Glutamatergic neuron (in vitro differentiated cells): ENCODE measurements at regions not wholly inside any gene's neighbourhood (a gene's known extent, or its start where the extent isn't known, plus 50 kb on each side); places are given as distances from the start of the nearest gene placed in this dataset.
A peak's percentile ranks its signal among the peaks of the same experiment; 100 is the strongest.

ENCODE experiments used
- DNase-seq: peaks from one replicate; pipeline ENCODE4 v3.0.0; 2022
- H3K27ac Mint-ChIP-seq: one replicate; pipeline ENCODE4 v1.8.0; 2020; ENCODE audit warnings: mild to moderate bottlenecking, mixed read lengths, inconsistent platforms; ENCODE audit not compliant: unreplicated experiment
- H3K27me3 Mint-ChIP-seq: one replicate; pipeline ENCODE4 v1.8.0; 2020; ENCODE audit warnings: mild to moderate bottlenecking, moderate library complexity, mixed read lengths, inconsistent platforms; ENCODE audit not compliant: unreplicated experiment
- H3K36me3 Mint-ChIP-seq: one replicate; pipeline ENCODE4 v1.8.0; 2020; ENCODE audit warnings: mild to moderate bottlenecking, mixed read lengths, inconsistent platforms; ENCODE audit not compliant: unreplicated experiment
- H3K4me1 Mint-ChIP-seq: one replicate; pipeline ENCODE4 v1.8.0; 2020; ENCODE audit warnings: mild to moderate bottlenecking, low read depth, mixed read lengths, inconsistent platforms; ENCODE audit not compliant: unreplicated experiment
- H3K4me3 Mint-ChIP-seq: one replicate; pipeline ENCODE4 v1.8.0; 2020; ENCODE audit warnings: mild to moderate bottlenecking, mixed read lengths, inconsistent platforms; ENCODE audit not compliant: unreplicated experiment
- H3K9me3 Mint-ChIP-seq: one replicate; pipeline ENCODE4 v1.8.0; 2020; ENCODE audit warnings: mild to moderate bottlenecking, moderate library complexity, mixed read lengths, inconsistent platforms; ENCODE audit not compliant: unreplicated experiment
- TF ChIP-seq, protein P1 (sequence below): fragments of 200-600 bp; sonication (generic); IDR thresholded peaks from one replicate; pipeline ENCODE4 v1.5.0; 2021; ENCODE audit not compliant: partially characterized antibody, unreplicated experiment

DNA sequence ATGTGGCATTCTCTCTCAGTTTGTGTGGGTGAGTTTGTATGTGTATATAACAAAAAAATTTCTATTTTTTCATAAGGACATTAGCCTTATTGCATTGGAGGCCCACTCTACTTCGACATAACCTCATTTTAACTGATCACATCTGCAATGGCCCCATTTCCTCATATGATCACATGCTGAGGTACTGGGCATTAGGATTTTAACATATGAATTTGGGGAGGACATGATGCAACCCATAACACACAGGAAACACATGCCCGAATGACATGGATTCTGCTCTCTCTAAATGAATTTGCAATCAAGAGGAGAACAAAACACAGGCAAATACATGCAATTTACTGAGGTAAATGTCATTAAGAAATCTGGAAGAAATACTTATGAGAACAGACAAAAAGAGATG lies 92.1 kb upstream of the COX7C start:
- no peaks in the 10 kb centered on the region for H3K4me1 Mint-ChIP-seq
- no peak overlapping the region for H3K27ac Mint-ChIP-seq

DNA sequence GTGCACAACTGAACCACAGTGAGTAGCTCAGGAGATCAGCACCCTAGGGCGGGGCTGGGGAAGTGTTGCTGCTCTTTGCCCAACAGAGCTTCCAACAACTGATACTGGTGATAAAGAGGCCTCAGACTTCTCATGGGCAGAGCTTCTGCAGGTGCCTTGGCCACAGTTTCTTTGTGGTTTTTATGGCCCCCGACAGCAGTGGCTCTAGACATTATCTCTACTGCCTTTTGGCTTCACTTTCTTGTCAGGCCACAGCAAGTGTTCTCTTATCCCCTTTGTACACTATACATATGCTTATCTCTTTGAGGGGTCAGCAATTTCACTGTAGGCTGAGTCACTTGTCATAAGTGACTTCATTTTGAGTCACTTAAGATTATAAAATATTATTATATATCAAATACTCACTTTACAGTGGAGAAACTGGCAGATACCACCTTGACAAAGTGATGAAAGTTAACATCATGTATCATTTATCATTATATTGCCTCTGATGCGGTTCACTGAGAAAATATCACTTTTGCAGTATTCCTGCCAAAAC lies 90.9 kb upstream of the COX7C start:
- Mint-ChIP-seq H3K9me3 (peaks cover 2% of the 10 kb centered on the region), H3K36me3 (no peaks in the 10 kb centered on the region), H3K4me3 (no peak overlapping the region), H3K4me1 (no peaks in the 10 kb centered on the region), H3K27ac (no peak overlapping the region), H3K27me3 (no peaks in the 10 kb centered on the region)
- DNase-seq, result no peak
- TF ChIP-seq, protein P1, sequence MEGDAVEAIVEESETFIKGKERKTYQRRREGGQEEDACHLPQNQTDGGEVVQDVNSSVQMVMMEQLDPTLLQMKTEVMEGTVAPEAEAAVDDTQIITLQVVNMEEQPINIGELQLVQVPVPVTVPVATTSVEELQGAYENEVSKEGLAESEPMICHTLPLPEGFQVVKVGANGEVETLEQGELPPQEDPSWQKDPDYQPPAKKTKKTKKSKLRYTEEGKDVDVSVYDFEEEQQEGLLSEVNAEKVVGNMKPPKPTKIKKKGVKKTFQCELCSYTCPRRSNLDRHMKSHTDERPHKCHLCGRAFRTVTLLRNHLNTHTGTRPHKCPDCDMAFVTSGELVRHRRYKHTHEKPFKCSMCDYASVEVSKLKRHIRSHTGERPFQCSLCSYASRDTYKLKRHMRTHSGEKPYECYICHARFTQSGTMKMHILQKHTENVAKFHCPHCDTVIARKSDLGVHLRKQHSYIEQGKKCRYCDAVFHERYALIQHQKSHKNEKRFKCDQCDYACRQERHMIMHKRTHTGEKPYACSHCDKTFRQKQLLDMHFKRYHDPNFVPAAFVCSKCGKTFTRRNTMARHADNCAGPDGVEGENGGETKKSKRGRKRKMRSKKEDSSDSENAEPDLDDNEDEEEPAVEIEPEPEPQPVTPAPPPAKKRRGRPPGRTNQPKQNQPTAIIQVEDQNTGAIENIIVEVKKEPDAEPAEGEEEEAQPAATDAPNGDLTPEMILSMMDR, result no peak

More for the DNA sequence above, 92.1 kb upstream of the COX7C start:
- H3K4me3 Mint-ChIP-seq, result no peak overlapping the region
- TF ChIP-seq, protein P1, result no peak
- H3K36me3 Mint-ChIP-seq, result no peaks in the 10 kb centered on the region
- no peak for DNase-seq
- H3K27me3 Mint-ChIP-seq, result no peaks in the 10 kb centered on the region
- peaks cover 2% of the 10 kb centered on the region for H3K9me3 Mint-ChIP-seq

DNA sequence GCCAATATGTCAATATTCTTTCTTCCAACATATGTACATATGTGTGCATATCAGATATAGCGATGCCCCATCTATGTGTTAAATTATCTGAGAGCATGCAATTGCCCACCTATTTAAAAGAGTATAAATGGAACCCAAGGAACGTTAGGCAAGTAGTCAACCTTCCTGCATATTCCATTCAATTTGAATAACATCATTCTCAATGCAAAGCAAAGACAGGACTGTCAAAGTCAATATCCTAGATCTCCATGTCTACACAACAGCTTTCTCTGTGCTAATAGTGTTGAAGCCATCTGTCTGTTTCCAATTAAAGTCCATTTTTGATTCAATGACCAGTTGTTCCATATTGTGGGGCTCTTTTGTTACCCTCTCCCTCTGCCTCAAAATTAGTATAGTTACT lies 85.3 kb upstream of the COX7C start:
- Mint-ChIP-seq H3K9me3 (no peaks in the 10 kb centered on the region), H3K27ac (peak overlapping the region; percentile 35), H3K36me3 (no peaks in the 10 kb centered on the region), H3K27me3 (no peaks in the 10 kb centered on the region), H3K4me3 (no peak overlapping the region), H3K4me1 (peaks cover 7% of the 10 kb centered on the region)
- TF ChIP-seq, protein P1, result no peak
- DNase-seq, result no peak

DNA sequence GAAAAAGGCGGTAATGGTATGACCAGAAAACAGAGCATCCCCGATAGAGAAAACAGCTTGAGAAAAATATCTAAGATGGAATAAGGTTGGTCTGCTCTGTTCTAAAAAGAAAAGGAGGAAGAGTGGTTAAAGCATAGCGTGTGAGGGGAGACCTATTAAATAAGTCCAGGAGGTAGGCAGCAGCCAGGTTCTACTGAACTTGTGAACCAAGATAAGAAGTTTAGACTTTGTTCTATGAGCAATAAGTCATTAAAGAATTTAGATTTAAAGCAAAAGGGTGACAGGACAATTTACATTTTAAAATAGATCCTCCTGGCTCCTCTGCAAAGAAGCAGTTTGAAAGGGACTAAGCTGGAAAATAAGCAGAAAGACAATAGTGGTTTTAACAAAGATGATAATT lies 81.3 kb upstream of the COX7C start:
- peaks cover 7% of the 10 kb centered on the region for H3K4me1 Mint-ChIP-seq
- TF ChIP-seq, protein P1, result no peak
- DNase-seq, result no peak
- no peak overlapping the region for H3K27ac Mint-ChIP-seq
- H3K4me3 Mint-ChIP-seq, result no peak overlapping the region
- no peaks in the 10 kb centered on the region for H3K27me3 Mint-ChIP-seq
- no peaks in the 10 kb centered on the region for H3K36me3 Mint-ChIP-seq
- no peaks in the 10 kb centered on the region for H3K9me3 Mint-ChIP-seq

DNA sequence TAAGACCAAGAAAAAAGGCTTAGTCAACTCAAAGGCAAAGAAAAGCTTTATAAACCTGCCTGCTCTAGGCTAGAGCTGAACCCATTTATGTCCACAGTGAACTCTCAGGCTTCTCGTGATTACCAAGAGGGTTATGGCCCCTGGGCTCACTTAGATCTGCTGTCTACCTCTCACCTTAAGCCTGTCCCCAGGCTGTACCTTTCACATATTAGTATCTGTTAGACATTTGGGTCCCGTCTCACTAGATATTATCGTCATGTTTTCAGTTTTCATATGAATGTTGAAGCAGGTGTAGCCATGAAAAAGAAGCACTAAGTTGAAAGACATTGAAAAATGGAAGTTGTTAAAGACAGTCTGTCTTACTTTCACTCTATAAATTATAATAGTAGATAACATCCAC lies 75.2 kb upstream of the COX7C start:
- TF ChIP-seq, protein P1, result no peak
- Mint-ChIP-seq H3K27me3 (no peaks in the 10 kb centered on the region), H3K4me3 (no peak overlapping the region), H3K36me3 (no peaks in the 10 kb centered on the region), H3K9me3 (no peaks in the 10 kb centered on the region), H3K27ac (no peak overlapping the region), H3K4me1 (no peaks in the 10 kb centered on the region)
- no peak for DNase-seq
